Mesodermal cell (in vitro differentiated cells): ENCODE measurements at regions not wholly inside any gene's neighbourhood (a gene's known extent, or its start where the extent isn't known, plus 50 kb on each side); places are given as distances from the start of the nearest gene placed in this dataset.
"Not testable (repeated sequence)": the region's sequence is repeated elsewhere in the genome, so short reads cannot be mapped to it uniquely, and the experiment has no call there.

Source experiments
- H3K27ac ChIP-seq: 2 replicates; pipeline ENCODE4 v1.7.0; 2013; ENCODE audit warnings: mild to moderate bottlenecking, low read depth, low read length, moderate library complexity; ENCODE audit not compliant: severe bottlenecking
- H3K36me3 ChIP-seq: 2 replicates; pipeline ENCODE4 v1.7.1; 2013; ENCODE audit warnings: mild to moderate bottlenecking, low read length, moderate library complexity; ENCODE audit not compliant: control insufficient read depth, insufficient read depth
- H3K4me1 ChIP-seq: one replicate; pipeline ENCODE4 v1.7.1; 2013; ENCODE audit warnings: mild to moderate bottlenecking, low read length; ENCODE audit not compliant: insufficient read depth, control insufficient read depth, poor library complexity, severe bottlenecking
- H3K4me3 ChIP-seq: 2 replicates; pipeline ENCODE4 v1.7.0; 2013; ENCODE audit warnings: low read length, control low read depth, mild to moderate bottlenecking; ENCODE audit not compliant: insufficient read depth, poor library complexity, severe bottlenecking; ENCODE audit errors: extremely low read depth
- H3K9me3 ChIP-seq: 2 replicates; pipeline ENCODE4 v1.7.1; 2013; ENCODE audit warnings: mild to moderate bottlenecking, low read length, moderate library complexity; ENCODE audit not compliant: control insufficient read depth
- WGBS, 2 experiments: methylation state at CpG; one replicate each; pipeline ENCODE4 v1.1.5; 2013; ENCODE audit warnings: missing lambda C conversion rate in 2 of 2; ENCODE audit not compliant: insufficient coverage in 2 of 2; 5-methylcytosine and 5-hydroxymethylcytosine counted together

- H3K4me1 ChIP-seq: no peaks in the 10 kb centered on the region
- peaks cover 3% of the 10 kb centered on the region for H3K9me3 ChIP-seq
- no peaks in the 10 kb centered on the region for H3K36me3 ChIP-seq
- no peak overlapping the region for H3K4me3 ChIP-seq
- H3K27ac ChIP-seq: no peak overlapping the region
- WGBS, 2 experiments: no CpG with 5 or more reads among the region's 1 CpG
These were observed 175.0 kb upstream of the COL11A1 start for GRCh38 chr1:103283371-103283770.

DNA sequence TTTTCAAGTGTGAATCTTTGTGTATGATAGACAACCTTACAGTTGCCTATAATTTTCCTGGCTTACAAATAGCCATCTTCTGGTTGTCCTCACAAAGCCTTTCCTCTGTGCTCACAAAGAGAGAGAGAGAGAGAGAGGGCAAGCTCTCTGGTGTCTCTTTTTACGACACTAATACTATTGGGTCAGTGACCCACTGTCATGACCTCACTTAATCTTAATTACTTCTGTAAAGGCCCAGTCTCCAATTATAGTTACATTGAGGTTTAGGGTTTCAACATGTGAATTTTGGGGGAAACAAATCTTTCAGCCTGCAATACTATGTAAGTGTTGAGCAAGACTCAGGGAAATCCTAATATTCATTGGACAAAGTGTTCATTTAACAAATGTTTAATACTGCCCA is 167.4 kb upstream of the COL11A1 start:
- no CpG with 5 or more reads among the region's 1 CpG for WGBS, 2 experiments

GRCh38 chr1:103274886-103275285 is 166.6 kb upstream of the COL11A1 start:
- Histone ChIP-seq H3K4me1 (no peaks in the 10 kb centered on the region), H3K4me3 (no peak overlapping the region), H3K36me3 (no peaks in the 10 kb centered on the region), H3K9me3 (peaks cover 5% of the 10 kb centered on the region), H3K27ac (no peak overlapping the region)

More for the DNA sequence above, 167.4 kb upstream of the COL11A1 start:
- Histone ChIP-seq H3K27ac (no peak overlapping the region), H3K4me1 (no peaks in the 10 kb centered on the region), H3K9me3 (peaks cover 3% of the 10 kb centered on the region), H3K4me3 (no peak overlapping the region), H3K36me3 (no peaks in the 10 kb centered on the region)

GRCh38 chr1:103273106-103273505 is 164.8 kb upstream of the COL11A1 start:
- WGBS, 2 experiments: no CpG with 5 or more reads among the region's 3 CpGs

DNA sequence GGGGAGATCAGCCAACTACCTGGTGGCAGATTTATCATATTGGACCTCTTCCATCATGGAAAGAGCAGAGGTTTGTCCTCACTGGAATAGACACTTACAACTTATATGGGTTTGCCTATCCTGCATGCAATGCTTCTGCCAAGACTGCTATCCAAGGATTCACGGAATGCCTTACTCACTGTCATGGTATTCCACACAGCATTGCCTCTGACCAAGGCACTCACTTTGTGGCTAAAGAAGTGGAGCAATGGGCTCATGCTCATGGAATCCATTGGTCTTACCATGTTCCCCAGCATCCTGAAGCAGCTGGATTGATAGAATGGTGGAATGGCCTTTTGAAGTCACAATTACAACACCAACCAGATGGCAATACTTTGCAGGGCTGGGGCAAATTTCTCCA is 163.1 kb upstream of the COL11A1 start:
- H3K9me3 ChIP-seq, H3K4me3 ChIP-seq, H3K4me1 ChIP-seq, H3K27ac ChIP-seq, H3K36me3 ChIP-seq: not testable (repeated sequence)
- no CpG with 5 or more reads among the region's 1 CpG for WGBS, 2 experiments

More at GRCh38 chr1:103273106-103273505, 164.8 kb upstream of the COL11A1 start:
- Histone ChIP-seq H3K9me3 (peaks cover 5% of the 10 kb centered on the region), H3K27ac (no peak overlapping the region), H3K4me1 (no peaks in the 10 kb centered on the region), H3K36me3 (no peaks in the 10 kb centered on the region), H3K4me3 (no peak overlapping the region)

DNA sequence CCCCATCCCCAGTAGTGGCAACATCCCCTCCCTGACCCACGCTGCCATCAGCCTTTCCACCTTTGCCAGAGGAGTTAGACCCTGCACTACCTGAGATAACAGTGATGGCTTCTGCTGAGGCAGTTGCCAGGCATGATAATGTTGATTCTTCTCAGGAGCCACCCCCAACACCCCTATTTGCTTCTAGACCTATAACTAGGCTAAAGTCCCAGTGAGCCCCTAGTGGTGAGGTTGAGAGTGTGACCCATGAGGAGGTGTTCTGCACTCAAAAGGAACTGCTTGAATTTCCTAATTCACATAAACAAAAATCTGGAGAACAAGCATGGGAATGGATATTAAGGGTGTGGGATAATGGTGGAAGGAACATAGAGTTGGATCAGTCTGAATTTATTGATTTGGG is 159.6 kb upstream of the COL11A1 start:
- WGBS, 2 experiments: 91 to 100% methylated on average over 1 of the region's 1 CpG
- H3K4me3 ChIP-seq: no peak overlapping the region
- H3K27ac ChIP-seq: no peak overlapping the region
- peaks cover 5% of the 10 kb centered on the region for H3K9me3 ChIP-seq
- H3K36me3 ChIP-seq: no peaks in the 10 kb centered on the region
- H3K4me1 ChIP-seq: peaks cover 7% of the 10 kb centered on the region

- WGBS, 2 experiments: 100% methylated on average over 1 of the region's 1 CpG
- no peak overlapping the region for H3K27ac ChIP-seq
- no peaks in the 10 kb centered on the region for H3K36me3 ChIP-seq
- no peak overlapping the region for H3K4me3 ChIP-seq
- H3K4me1 ChIP-seq: peaks cover 7% of the 10 kb centered on the region
- H3K9me3 ChIP-seq: peaks cover 5% of the 10 kb centered on the region
These were observed 158.9 kb upstream of the COL11A1 start for GRCh38 chr1:103267266-103267665.

DNA sequence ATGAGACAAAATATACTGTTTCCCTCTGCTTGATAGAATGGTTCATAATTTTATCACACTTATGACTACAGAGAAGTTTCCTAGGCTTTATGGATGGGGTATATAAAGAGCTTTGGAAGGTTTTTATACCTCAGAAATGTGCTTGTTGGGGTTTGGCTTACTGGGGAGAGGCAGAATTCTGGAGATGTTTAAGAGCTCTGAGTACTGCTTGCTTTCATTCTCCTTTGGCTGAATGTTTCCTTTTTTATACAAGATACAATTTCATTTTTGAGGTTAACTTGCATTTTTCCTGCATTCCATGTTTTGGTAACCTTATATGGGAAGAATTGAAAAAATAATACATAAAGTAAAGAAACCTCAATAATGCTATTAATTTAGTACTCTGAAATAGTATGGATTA is 157.7 kb upstream of the COL11A1 start:
- Histone ChIP-seq H3K4me1 (peaks cover 7% of the 10 kb centered on the region), H3K27ac (peak overlapping the region; percentile 74), H3K4me3 (no peak overlapping the region), H3K9me3 (peaks cover 5% of the 10 kb centered on the region), H3K36me3 (no peaks in the 10 kb centered on the region)

DNA sequence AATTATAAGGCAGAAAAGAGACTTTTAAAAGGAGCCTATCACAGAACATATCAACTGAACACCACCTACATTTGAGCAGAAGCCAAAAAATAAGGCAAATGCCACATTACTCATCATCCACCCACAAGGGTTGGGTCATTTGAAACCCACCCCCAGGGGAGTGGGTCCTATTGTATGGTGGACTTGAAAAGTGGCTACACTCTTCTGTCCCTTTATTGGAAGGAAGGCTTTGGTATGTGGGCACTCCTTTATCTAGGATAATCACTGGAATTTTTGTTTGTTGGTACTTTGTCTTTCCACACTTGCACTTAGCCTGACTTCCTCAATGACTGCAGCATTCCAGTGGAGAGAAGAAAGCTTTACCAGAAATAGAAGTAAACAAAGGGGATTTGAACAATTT is 157.2 kb upstream of the COL11A1 start:
- Histone ChIP-seq H3K36me3 (no peaks in the 10 kb centered on the region), H3K27ac (peak overlapping the region; percentile 74), H3K4me3 (no peak overlapping the region), H3K4me1 (peaks cover 7% of the 10 kb centered on the region), H3K9me3 (peaks cover 5% of the 10 kb centered on the region)

GRCh38 chr1:103259982-103260381 is 151.7 kb upstream of the COL11A1 start:
- no peak overlapping the region for H3K27ac ChIP-seq
- WGBS, 2 experiments: no CpG with 5 or more reads among the region's 2 CpGs
- H3K36me3 ChIP-seq: no peaks in the 10 kb centered on the region
- H3K4me3 ChIP-seq: no peak overlapping the region
- peaks cover 4% of the 10 kb centered on the region for H3K4me1 ChIP-seq
- no peaks in the 10 kb centered on the region for H3K9me3 ChIP-seq

GRCh38 chr1:103256490-103256889 is 148.2 kb upstream of the COL11A1 start:
- Histone ChIP-seq H3K36me3 (no peaks in the 10 kb centered on the region), H3K4me1 (peaks cover 12% of the 10 kb centered on the region), H3K27ac (no peak overlapping the region), H3K9me3 (no peaks in the 10 kb centered on the region), H3K4me3 (no peak overlapping the region)
- WGBS, 2 experiments: no CpG with 5 or more reads among the region's 1 CpG

GRCh38 chr1:103254691-103255090 is 146.4 kb upstream of the COL11A1 start:
- WGBS, 2 experiments: no CpG with 5 or more reads among the region's 3 CpGs
- Histone ChIP-seq H3K4me3 (no peak overlapping the region), H3K9me3 (no peaks in the 10 kb centered on the region), H3K36me3 (no peaks in the 10 kb centered on the region), H3K4me1 (peaks cover 27% of the 10 kb centered on the region), H3K27ac (no peak overlapping the region)
